Breast epithelium (tissue), 3 donors: ENCODE measurements at regions not wholly inside any gene's neighbourhood (a gene's known extent, or its start where the extent isn't known, plus 50 kb on each side); places are given as distances from the start of the nearest gene placed in this dataset.

Source experiments
- POLR2A ChIP-seq: fragments of 450-650 bp; IDR thresholded peaks from one replicate; pipeline ENCODE4 v1.6.1; 2016; ENCODE audit warnings: antibody characterized with exemption, mild to moderate bottlenecking, moderate library complexity
- POLR2AphosphoS5 ChIP-seq, 3 donors: sonication (generic); formaldehyde crosslinking; IDR thresholded peaks; one replicate each; pipeline ENCODE4 v1.6.1; 2017; ENCODE audit warnings: antibody characterized with exemption in 3 of 3
- TF ChIP-seq, protein P1 (sequence below), 3 donors: fragments of 450-650 bp; IDR thresholded peaks; one replicate each; pipeline ENCODE4 v1.5.1; 2016 to 2017; ENCODE audit warnings: antibody characterized with exemption in 3 of 3, mild to moderate bottlenecking in 3 of 3, moderate library complexity in 3 of 3

- TF ChIP-seq, protein P1, sequence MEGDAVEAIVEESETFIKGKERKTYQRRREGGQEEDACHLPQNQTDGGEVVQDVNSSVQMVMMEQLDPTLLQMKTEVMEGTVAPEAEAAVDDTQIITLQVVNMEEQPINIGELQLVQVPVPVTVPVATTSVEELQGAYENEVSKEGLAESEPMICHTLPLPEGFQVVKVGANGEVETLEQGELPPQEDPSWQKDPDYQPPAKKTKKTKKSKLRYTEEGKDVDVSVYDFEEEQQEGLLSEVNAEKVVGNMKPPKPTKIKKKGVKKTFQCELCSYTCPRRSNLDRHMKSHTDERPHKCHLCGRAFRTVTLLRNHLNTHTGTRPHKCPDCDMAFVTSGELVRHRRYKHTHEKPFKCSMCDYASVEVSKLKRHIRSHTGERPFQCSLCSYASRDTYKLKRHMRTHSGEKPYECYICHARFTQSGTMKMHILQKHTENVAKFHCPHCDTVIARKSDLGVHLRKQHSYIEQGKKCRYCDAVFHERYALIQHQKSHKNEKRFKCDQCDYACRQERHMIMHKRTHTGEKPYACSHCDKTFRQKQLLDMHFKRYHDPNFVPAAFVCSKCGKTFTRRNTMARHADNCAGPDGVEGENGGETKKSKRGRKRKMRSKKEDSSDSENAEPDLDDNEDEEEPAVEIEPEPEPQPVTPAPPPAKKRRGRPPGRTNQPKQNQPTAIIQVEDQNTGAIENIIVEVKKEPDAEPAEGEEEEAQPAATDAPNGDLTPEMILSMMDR (IDR thresholded peaks at IDR 0.05) = no peak
- TF ChIP-seq POLR2AphosphoS5 (IDR thresholded peaks at IDR 0.05) (no peak), POLR2A (no peak)
Observed at GRCh38 chr6:139520321-139520768, 145.9 kb upstream of the CITED2 start.
